Spleen (tissue), 7 donors: ENCODE measurements at regions not wholly inside any gene's neighbourhood (a gene's known extent, or its start where the extent isn't known, plus 50 kb on each side); places are given as distances from the start of the nearest gene placed in this dataset.

Experiments used
- POLR2A ChIP-seq, 3 donors: fragments of 450-650 bp; IDR thresholded peaks; one replicate each; pipeline ENCODE4 v1.5.1; 2017; ENCODE audit warnings: antibody characterized with exemption in 3 of 3, mild to moderate bottlenecking in 1 of 3
- TF ChIP-seq, protein P1 (sequence below), 11 experiments: fragments of 200-600 bp in 7 of 11; fragments of 450-650 bp in 4 of 11; sonication (generic) in 4 of 11; IDR thresholded peaks in 8 of 11; conservative IDR thresholded peaks in 3 of 11; 1 replicate in 7 of 11; 2 replicates in 4 of 11; pipeline versions ENCODE4 v1.4.0 to v1.8.0; 2016 to 2021; ENCODE audit warnings: antibody characterized with exemption in 11 of 11, inconsistent platforms in 4 of 11, mild to moderate bottlenecking in 1 of 11
- donor health status: DM: no; HTN: no; CAD: no; lungs with moderate emphysema.
- donor health status: DM: no; HTN: no; CAD: no.
- donor health status: DM: no; HTN: no; CAD: no.

DNA sequence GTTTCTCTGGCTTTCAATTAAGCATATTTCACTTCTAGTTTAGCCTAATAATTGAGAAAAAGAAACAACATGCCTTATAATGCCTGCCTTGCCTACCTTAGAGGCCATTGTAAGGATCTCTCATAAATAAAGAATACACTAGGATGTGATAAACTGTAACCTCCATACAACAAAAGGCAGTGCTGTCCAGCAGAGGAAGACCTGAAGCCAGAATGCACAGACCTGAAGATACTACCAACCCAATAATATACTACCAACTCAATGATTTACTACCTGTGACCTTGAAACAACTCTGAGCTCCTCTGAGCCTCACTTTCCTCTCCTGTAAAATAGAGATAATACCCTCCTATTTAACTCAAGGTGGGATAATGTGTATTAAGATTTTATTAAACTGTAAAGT is 361.3 kb downstream of the TTLL7 start:
- TF ChIP-seq, protein P1, sequence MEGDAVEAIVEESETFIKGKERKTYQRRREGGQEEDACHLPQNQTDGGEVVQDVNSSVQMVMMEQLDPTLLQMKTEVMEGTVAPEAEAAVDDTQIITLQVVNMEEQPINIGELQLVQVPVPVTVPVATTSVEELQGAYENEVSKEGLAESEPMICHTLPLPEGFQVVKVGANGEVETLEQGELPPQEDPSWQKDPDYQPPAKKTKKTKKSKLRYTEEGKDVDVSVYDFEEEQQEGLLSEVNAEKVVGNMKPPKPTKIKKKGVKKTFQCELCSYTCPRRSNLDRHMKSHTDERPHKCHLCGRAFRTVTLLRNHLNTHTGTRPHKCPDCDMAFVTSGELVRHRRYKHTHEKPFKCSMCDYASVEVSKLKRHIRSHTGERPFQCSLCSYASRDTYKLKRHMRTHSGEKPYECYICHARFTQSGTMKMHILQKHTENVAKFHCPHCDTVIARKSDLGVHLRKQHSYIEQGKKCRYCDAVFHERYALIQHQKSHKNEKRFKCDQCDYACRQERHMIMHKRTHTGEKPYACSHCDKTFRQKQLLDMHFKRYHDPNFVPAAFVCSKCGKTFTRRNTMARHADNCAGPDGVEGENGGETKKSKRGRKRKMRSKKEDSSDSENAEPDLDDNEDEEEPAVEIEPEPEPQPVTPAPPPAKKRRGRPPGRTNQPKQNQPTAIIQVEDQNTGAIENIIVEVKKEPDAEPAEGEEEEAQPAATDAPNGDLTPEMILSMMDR (IDR thresholded peaks at IDR 0.05 in 8 of 11, conservative IDR thresholded peaks at IDR 0.05 in 3 of 11), result no peak
- TF ChIP-seq POLR2A (IDR thresholded peaks at IDR 0.05), result no peak
